HG02852 (cell line): ENCODE measurements at regions not wholly inside any gene's neighbourhood (a gene's known extent, or its start where the extent isn't known, plus 50 kb on each side); places are given as distances from the start of the nearest gene placed in this dataset.

ENCODE experiments used
- ATAC-seq: cut with Tn5 transposase; IDR thresholded peaks from one replicate; pipeline ENCODE4 v1.9.1; 2021; ENCODE audit warnings: mild to moderate bottlenecking, moderate library complexity; ENCODE audit not compliant: unreplicated experiment

DNA sequence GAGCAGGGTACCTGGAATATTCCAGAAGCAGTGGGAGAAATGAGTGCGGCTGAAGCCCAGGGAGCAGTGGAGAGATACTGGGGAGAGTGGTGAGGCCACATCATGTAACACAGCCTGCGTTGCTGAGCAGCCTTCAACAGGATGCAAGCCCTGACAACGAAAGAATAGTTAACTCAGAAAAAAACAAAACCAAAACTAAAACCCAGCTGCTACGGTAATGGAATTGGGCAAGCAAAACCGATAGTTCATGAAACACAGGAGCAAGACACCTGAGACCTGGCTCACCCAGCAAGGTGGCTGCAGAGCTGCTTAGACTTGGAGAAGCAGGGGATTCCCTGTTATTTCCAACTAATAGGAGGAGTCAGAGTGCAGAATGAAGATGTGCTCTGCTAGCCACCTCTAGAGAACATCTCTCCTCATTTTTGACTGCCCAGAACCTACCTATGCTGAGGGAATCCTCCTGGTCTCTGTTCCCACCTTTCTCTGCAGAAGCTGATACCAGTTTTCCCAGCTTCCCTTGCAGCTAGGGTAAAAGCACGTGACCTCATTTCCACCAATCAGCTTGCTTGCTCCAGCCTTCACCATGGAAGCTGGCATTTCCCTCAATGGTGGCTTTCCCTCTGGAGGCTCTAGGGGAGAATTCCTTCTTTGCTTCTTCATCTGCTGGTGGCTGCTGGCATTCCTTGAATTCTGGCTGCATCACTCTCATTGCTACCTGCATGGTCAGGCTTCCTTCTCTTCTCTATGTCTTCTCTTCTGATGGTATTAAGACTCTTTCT lies 59.4 kb upstream of the XYLT1 start:
- peak; percentile 76 for ATAC-seq

DNA sequence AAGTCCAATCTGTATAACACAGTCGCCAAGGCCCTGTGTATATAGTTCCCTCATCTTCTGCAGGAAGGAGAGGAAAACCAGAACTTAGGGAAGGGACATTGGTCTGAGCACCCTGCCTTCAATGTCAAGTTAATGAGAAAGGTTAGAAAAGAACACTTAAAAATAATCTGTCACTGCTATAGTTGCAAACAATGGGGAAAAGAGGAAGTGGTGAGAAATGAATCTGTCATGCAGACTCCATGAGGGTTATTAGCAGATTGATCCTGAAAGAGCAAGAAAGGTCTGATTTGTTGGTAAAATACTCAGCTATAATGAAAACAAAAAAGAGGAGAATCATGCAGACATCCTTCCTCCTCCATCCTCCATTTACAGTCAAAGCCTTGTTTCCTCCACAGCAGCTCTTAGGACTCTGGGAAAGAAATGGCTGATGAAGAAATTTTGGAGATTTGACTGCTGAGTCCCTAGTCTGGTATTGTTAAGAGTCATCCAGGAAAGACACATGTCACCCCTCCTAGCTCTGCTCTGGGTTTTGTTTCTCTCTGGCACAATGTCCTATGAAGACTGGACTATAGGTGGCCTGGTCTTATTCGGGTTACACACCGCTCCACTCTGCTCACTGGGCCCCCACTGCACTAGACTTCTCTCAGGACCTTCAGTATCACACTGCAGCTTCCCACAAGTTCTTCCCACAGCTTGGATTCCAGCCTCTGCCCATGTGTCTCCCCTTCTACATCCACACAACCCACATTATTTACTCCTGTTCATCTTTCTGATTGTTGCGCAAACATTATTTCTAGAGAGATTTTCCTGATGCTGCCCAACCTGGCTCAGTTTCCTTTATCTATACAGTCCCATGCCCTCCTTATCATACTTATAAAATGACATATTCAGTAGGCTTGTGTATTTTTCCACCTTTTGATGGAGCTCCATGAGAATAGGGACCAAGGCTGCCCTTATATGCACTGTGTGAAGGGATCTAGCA lies 56.5 kb upstream of the XYLT1 start:
- ATAC-seq: no peak

DNA sequence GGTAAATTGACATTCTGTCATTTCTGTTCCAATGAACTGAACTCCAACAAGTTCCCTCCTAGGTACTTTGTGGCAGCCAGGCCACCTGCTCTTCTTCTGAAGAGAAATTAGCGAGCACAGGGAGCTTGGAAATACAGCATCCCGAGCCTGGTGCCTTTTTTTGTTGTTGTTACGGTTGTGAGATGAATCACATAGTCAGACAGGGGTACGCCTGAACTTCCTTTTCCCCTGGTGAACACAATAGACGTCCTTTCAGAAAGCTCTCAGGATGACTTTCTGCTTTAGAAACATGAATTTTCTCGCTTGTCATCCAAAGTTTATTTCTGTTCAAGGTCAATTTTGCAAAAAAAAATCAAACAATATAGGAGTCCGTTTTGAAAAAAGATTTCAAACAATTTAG lies 53.9 kb upstream of the XYLT1 start:
- ATAC-seq: no peak

DNA sequence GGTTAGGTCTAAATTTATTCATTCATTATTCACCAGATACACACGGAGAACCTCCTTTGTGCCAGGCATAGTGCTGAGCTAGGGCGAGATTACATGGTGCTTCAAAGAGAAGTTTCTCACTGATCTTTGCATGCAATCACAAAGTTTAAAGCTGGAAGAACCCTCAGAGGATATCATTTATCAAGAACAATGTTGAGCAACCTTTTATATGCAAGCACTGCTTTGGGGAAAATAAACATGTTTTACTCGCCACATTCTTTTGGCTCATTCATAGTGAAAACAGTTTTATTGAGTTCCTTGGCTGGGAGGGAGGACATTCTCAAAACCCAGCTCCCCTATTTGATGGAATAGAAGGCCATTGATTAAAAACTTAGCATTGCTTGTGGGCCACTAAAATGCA lies 49.8 kb upstream of the XYLT1 start:
- ATAC-seq: no peak
